WTC11 (cell line): ENCODE measurements at regions not wholly inside any gene's neighbourhood (a gene's known extent, or its start where the extent isn't known, plus 50 kb on each side); places are given as distances from the start of the nearest gene placed in this dataset.

Experiments used
- ATF1 ChIP-seq: sonication (generic); formaldehyde crosslinking; IDR thresholded peaks from 2 replicates; pipeline ENCODE4 v1.8.1; 2023; ENCODE audit warnings: mild to moderate bottlenecking, moderate library complexity, missing genetic modification reagents
- FOXK1 ChIP-seq: sonication (generic); formaldehyde crosslinking; IDR thresholded peaks from 2 replicates; pipeline ENCODE4 v1.8.0; 2022; ENCODE audit warnings: mild to moderate bottlenecking, moderate library complexity, missing genetic modification reagents
- NFYB ChIP-seq: sonication (generic); formaldehyde crosslinking; conservative IDR thresholded peaks from 2 replicates; pipeline ENCODE4 v1.8.0; 2022; ENCODE audit warnings: low read depth, missing genetic modification reagents
- NR1H2 ChIP-seq: sonication (generic); formaldehyde crosslinking; IDR thresholded peaks from 2 replicates; pipeline ENCODE4 v1.9.0; 2021; ENCODE audit warnings: mild to moderate bottlenecking, moderate library complexity, missing genetic modification reagents
- NR2C2 ChIP-seq: sonication (generic); formaldehyde crosslinking; IDR thresholded peaks from 2 replicates; pipeline ENCODE4 v1.8.0; 2022; ENCODE audit warnings: mild to moderate bottlenecking, missing genetic modification reagents
- NR3C1 ChIP-seq: sonication (generic); formaldehyde crosslinking; conservative IDR thresholded peaks from 2 replicates; pipeline ENCODE4 v1.8.1; 2023; ENCODE audit warnings: low read depth, mild to moderate bottlenecking, missing genetic modification reagents
- SMAD4 ChIP-seq: sonication (generic); formaldehyde crosslinking; IDR thresholded peaks from 2 replicates; pipeline ENCODE4 v1.8.0; 2022; ENCODE audit warnings: mild to moderate bottlenecking, missing genetic modification reagents
- ZBTB21 ChIP-seq: sonication (generic); formaldehyde crosslinking; IDR thresholded peaks from 2 replicates; pipeline ENCODE4 v1.8.1; 2023; ENCODE audit warnings: mild to moderate bottlenecking, missing genetic modification reagents, borderline replicate concordance
- ZNF317 ChIP-seq: sonication (generic); formaldehyde crosslinking; IDR thresholded peaks from 2 replicates; pipeline ENCODE4 v1.8.1; 2023; ENCODE audit warnings: low read depth, mild to moderate bottlenecking, moderate library complexity, missing genetic modification reagents, borderline replicate concordance
- TF ChIP-seq, protein P1 (sequence below): fragments of 200-600 bp; IDR thresholded peaks from 2 replicates; pipeline ENCODE4 v1.8.0; 2022; ENCODE audit warnings: antibody characterized with exemption
- TF ChIP-seq, protein P2 (sequence below): sonication (generic); formaldehyde crosslinking; IDR thresholded peaks from 2 replicates; pipeline ENCODE4 v1.8.0; 2023; ENCODE audit warnings: missing genetic modification reagents, mild to moderate bottlenecking, borderline replicate concordance
- TF ChIP-seq, protein P3 (sequence below): sonication (generic); formaldehyde crosslinking; IDR thresholded peaks from 2 replicates; pipeline ENCODE4 v1.8.1; 2023; ENCODE audit warnings: mild to moderate bottlenecking, missing genetic modification reagents, moderate library complexity
- TF ChIP-seq, protein P4 (sequence below): sonication (generic); formaldehyde crosslinking; IDR thresholded peaks from 2 replicates; pipeline ENCODE4 v1.8.0; 2022; ENCODE audit warnings: missing genetic modification reagents
- TF ChIP-seq, protein P5 (sequence below): sonication (generic); formaldehyde crosslinking; IDR thresholded peaks from 2 replicates; pipeline ENCODE4 v1.8.1; 2022; ENCODE audit warnings: missing genetic modification reagents, borderline replicate concordance

DNA sequence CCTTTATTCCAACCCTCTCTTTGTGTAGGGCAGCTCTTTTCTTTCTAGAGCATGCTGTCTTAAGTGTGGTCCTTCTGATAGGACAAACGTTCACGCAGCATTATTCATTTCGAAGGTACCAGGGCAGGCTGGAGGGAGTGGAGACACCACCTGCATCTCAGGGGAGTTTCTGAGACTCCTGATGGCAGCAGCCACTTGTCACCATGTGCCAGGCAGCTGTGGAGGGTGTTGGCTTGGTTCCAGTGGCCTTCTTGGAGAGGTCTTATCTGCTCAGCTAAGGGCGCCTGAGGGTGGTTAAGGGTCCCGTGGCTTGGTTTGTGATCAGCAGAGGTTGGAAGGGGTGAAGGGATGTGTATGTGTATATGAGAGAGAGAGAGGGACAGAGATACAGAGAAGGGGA, 257.1 kb upstream of the EEF2KMT start:
- TF ChIP-seq ZNF317 (CRISPR knock-in tag) = no peak
- TF ChIP-seq, protein P1, sequence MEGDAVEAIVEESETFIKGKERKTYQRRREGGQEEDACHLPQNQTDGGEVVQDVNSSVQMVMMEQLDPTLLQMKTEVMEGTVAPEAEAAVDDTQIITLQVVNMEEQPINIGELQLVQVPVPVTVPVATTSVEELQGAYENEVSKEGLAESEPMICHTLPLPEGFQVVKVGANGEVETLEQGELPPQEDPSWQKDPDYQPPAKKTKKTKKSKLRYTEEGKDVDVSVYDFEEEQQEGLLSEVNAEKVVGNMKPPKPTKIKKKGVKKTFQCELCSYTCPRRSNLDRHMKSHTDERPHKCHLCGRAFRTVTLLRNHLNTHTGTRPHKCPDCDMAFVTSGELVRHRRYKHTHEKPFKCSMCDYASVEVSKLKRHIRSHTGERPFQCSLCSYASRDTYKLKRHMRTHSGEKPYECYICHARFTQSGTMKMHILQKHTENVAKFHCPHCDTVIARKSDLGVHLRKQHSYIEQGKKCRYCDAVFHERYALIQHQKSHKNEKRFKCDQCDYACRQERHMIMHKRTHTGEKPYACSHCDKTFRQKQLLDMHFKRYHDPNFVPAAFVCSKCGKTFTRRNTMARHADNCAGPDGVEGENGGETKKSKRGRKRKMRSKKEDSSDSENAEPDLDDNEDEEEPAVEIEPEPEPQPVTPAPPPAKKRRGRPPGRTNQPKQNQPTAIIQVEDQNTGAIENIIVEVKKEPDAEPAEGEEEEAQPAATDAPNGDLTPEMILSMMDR = no peak
- TF ChIP-seq, protein P2, sequence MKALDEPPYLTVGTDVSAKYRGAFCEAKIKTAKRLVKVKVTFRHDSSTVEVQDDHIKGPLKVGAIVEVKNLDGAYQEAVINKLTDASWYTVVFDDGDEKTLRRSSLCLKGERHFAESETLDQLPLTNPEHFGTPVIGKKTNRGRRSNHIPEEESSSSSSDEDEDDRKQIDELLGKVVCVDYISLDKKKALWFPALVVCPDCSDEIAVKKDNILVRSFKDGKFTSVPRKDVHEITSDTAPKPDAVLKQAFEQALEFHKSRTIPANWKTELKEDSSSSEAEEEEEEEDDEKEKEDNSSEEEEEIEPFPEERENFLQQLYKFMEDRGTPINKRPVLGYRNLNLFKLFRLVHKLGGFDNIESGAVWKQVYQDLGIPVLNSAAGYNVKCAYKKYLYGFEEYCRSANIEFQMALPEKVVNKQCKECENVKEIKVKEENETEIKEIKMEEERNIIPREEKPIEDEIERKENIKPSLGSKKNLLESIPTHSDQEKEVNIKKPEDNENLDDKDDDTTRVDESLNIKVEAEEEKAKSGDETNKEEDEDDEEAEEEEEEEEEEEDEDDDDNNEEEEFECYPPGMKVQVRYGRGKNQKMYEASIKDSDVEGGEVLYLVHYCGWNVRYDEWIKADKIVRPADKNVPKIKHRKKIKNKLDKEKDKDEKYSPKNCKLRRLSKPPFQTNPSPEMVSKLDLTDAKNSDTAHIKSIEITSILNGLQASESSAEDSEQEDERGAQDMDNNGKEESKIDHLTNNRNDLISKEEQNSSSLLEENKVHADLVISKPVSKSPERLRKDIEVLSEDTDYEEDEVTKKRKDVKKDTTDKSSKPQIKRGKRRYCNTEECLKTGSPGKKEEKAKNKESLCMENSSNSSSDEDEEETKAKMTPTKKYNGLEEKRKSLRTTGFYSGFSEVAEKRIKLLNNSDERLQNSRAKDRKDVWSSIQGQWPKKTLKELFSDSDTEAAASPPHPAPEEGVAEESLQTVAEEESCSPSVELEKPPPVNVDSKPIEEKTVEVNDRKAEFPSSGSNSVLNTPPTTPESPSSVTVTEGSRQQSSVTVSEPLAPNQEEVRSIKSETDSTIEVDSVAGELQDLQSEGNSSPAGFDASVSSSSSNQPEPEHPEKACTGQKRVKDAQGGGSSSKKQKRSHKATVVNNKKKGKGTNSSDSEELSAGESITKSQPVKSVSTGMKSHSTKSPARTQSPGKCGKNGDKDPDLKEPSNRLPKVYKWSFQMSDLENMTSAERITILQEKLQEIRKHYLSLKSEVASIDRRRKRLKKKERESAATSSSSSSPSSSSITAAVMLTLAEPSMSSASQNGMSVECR = no peak
- TF ChIP-seq NR1H2 (CRISPR knock-in tag) = no peak
- no peak for TF ChIP-seq NFYB (CRISPR knock-in tag)
- TF ChIP-seq, protein P3, sequence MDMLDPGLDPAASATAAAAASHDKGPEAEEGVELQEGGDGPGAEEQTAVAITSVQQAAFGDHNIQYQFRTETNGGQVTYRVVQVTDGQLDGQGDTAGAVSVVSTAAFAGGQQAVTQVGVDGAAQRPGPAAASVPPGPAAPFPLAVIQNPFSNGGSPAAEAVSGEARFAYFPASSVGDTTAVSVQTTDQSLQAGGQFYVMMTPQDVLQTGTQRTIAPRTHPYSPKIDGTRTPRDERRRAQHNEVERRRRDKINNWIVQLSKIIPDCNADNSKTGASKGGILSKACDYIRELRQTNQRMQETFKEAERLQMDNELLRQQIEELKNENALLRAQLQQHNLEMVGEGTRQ (CRISPR knock-in tag) = no peak
- no peak for TF ChIP-seq NR2C2 (CRISPR knock-in tag)
- no peak for TF ChIP-seq SMAD4 (CRISPR knock-in tag)
- TF ChIP-seq NR3C1 (CRISPR knock-in tag) = no peak
- no peak for TF ChIP-seq ZBTB21
- TF ChIP-seq, protein P4, sequence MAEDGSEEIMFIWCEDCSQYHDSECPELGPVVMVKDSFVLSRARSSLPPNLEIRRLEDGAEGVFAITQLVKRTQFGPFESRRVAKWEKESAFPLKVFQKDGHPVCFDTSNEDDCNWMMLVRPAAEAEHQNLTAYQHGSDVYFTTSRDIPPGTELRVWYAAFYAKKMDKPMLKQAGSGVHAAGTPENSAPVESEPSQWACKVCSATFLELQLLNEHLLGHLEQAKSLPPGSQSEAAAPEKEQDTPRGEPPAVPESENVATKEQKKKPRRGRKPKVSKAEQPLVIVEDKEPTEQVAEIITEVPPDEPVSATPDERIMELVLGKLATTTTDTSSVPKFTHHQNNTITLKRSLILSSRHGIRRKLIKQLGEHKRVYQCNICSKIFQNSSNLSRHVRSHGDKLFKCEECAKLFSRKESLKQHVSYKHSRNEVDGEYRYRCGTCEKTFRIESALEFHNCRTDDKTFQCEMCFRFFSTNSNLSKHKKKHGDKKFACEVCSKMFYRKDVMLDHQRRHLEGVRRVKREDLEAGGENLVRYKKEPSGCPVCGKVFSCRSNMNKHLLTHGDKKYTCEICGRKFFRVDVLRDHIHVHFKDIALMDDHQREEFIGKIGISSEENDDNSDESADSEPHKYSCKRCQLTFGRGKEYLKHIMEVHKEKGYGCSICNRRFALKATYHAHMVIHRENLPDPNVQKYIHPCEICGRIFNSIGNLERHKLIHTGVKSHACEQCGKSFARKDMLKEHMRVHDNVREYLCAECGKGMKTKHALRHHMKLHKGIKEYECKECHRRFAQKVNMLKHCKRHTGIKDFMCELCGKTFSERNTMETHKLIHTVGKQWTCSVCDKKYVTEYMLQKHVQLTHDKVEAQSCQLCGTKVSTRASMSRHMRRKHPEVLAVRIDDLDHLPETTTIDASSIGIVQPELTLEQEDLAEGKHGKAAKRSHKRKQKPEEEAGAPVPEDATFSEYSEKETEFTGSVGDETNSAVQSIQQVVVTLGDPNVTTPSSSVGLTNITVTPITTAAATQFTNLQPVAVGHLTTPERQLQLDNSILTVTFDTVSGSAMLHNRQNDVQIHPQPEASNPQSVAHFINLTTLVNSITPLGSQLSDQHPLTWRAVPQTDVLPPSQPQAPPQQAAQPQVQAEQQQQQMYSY (CRISPR knock-in tag) = no peak
- no peak for TF ChIP-seq FOXK1 (CRISPR knock-in tag)
- TF ChIP-seq, protein P5, sequence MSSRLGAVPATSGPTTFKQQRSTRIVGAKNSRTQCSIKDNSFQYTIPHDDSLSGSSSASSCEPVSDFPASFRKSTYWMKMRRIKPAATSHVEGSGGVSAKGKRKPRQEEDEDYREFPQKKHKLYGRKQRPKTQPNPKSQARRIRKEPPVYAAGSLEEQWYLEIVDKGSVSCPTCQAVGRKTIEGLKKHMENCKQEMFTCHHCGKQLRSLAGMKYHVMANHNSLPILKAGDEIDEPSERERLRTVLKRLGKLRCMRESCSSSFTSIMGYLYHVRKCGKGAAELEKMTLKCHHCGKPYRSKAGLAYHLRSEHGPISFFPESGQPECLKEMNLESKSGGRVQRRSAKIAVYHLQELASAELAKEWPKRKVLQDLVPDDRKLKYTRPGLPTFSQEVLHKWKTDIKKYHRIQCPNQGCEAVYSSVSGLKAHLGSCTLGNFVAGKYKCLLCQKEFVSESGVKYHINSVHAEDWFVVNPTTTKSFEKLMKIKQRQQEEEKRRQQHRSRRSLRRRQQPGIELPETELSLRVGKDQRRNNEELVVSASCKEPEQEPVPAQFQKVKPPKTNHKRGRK (CRISPR knock-in tag) = no peak
- TF ChIP-seq ATF1 (CRISPR knock-in tag) = no peak
